ENCODE measurements at regions not wholly inside any gene's neighbourhood (a gene's known extent, or its start where the extent isn't known, plus 50 kb on each side); places are given as distances from the start of the nearest gene placed in this dataset.
"Not testable (repeated sequence)": the region's sequence is repeated elsewhere in the genome, so short reads cannot be mapped to it uniquely, and the experiment has no call there.

- no peak for DNase-seq (ENCODE audit: low spot score)
Measured at GRCh38 chr3:176870451-176870850, 326.8 kb downstream of the TBL1XR1 start.

DNA sequence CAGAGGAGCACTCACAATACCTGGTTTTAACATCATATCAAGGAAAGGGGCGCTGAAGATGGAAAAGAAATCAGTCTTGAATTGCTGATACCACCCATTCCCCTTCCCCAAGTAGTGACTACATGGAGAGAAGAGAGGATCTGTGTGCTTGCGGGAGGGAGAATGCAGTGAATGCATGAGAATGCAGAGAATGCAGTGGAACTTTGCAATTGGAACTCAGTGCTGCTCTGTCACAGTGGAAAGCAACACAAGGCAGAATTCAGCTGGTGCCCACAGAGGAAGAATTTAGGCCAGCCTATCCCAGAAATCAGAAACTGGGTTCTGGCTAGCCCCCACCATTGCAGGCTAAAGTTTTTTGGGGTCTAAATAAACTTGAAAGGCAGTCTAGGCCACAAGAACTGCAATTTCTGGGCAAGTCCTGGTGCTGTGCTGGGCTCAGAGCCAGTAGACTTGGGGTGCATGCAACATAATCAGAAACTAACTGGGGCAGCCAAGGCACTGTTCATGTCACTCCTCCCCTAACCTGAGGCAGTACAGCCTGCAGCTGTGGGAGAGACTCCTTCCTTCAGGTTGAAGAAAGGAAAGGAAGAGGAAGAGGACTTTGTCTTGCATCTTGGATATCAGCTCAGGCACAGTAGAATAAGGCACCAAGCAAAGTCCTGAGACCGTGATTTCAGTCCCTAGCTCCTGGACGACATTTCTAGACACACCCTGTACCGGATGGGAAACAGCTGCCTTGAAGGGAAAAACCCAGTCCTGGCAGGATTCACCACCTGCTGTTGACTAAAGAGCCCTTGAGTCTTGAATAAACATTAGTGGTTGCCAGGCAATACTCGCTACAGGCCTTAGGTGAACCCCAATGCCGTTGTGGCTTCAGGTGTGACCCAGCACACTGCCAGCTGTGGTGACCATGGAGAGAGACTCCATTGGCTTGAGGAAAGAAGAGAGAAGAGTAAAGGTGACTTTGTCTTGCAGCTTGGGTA is 329.3 kb downstream of the TBL1XR1 start:
- DNase-seq (ENCODE audit: low spot score), result no peak

- DNase-seq (ENCODE audit: low spot score), result no peak
Measured at GRCh38 chr3:176861137-176861536, 336.1 kb downstream of the TBL1XR1 start.

GRCh38 chr3:176856721-176857120 is 340.6 kb downstream of the TBL1XR1 start:
- no peak for DNase-seq (ENCODE audit: low spot score)

DNA sequence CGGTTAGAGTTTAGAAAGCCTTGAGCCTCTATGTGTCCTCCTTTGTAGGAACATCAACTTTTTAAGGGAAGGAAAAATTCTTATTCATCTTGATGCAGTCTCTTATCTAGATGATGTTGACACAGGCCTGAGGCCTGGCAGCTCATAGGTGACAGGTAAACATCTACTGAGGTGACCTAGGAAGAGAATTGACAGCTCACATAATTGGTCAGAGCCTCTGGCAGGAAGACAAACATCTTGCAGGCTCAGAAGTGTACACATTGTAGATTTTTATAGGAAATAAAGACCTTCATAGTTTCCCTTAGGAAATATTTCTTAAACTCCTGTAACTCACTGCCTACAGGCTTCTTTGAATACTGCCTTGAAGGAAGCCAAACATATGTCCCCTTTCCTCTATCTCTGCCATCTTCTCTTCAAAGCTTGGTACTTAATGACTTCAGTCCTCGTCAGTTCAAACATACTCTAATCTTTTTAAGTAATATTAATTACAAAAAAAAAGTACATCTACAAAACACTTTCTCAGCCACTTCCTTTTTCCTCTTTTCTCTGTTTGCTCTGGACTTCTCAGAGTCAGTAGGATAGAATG is 341.3 kb downstream of the TBL1XR1 start:
- DNase-seq (ENCODE audit: low spot score), result no peak

- no peak for DNase-seq (ENCODE audit: low spot score)
Measured at GRCh38 chr3:176855213-176855612, 342.1 kb downstream of the TBL1XR1 start.

GRCh38 chr3:176850498-176850897 is 346.8 kb downstream of the TBL1XR1 start:
- DNase-seq (ENCODE audit: low spot score), result no peak

DNA sequence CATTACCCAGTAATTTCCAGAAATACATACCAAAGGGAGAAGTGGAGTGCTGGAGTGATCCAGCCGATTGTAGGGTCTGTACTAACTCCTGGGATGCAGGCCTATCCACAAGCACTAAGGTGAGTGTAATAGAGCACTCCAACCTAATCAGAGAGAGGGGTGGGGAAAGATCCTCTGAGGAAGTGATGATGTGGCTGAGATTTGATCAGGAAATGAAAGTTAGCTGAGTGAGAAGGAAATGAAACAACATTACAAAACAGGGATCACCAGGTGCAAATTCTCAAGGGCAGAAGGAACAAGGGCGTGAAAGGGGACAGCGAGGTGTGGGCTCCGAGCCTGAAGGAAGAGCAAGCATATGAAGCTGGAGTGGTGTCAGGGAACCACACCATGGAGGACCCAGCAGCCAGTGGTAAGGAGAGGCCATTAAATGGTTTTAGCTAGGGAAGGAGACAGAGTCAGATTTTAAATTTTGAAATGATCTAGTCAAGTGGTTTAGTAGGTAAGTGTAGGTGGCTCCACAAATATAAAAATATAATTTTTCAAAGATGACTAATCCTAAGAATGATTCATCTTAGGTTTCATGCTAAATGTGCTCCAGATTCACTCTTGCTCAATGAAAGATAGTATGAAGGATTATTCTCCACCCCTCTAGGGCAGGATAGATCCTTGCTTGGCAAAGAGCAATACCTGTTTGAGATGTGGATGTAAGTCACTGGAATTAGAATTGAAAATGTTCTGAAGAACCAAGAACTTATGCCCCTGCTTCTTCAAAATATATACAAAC is 348.7 kb downstream of the TBL1XR1 start:
- DNase-seq (ENCODE audit: low spot score), result peak; percentile 12

GRCh38 chr3:176842914-176843313 is 354.4 kb downstream of the TBL1XR1 start:
- DNase-seq (ENCODE audit: low spot score), result no peak

DNA sequence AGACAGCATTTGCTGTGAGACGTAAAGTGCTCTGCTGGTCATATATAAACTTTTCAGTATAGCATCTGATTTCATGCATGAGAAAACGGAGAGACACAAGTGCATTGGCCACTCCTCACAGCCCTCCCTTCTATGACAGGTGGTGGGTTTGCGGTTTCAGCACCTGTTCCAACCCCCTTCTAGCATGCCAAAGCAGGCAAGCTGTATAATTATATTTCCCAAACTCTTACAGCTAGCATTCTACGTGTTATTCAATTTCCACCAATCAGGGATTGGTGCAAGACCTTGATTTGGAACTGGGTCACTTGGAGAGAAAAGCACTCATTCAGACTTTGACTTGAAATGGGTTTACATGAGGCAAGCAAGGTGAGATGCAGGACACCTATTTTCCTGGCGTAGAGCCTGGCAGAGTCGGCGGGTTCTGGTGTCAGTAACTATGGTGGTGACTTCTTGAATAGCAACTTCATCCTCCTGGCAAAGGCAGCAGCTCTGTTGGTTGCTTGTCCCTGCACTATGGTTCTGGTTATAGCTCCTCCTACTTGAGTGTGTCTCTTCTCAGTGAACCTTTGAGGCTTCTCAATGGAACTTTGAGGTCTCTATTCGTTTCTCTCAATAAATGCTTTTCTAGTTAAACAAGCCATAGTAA is 356.5 kb downstream of the TBL1XR1 start:
- no peak for DNase-seq (ENCODE audit: low spot score)

DNA sequence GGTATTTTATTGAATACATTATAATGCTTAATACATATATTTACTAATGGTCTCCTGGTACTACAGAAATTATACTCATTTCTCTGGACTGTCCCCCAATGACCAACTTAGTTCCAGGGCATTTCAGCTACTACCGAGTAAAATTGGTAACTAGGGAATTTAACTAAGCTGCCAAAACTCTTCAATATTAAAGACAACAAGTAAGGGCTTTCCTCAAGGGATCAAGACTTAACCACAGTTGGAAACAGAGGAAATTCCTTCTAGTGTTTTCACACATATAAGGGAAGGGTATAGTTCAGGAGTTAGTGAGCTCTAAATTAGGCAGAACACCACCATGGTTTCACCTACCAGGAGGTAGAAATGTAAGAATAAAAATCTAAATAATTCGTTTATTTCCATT is 357.4 kb downstream of the TBL1XR1 start:
- no peak for DNase-seq (ENCODE audit: low spot score)

DNA sequence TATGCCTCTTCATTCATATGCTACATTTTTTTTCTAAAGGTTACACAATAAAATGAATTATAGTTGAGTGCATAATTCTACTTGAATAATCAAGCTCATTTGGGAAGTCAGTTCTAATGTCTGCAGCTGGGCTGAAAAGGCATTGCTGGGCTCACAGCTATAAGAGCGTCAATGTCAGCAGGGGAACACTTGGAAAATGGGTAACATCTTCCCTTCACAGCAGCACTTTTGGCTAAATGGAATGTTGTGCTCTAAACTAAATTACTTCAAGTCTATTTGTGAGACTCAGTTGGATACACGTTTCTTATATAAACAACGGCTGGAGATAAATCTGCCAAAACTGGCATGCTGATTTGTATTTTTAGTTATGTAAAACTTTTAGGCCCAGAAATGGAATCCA is 357.8 kb downstream of the TBL1XR1 start:
- no peak for DNase-seq (ENCODE audit: low spot score)

GRCh38 chr3:176827244-176827643 is 370.0 kb downstream of the TBL1XR1 start:
- not testable (repeated sequence) for DNase-seq (ENCODE audit: low spot score)

DNA sequence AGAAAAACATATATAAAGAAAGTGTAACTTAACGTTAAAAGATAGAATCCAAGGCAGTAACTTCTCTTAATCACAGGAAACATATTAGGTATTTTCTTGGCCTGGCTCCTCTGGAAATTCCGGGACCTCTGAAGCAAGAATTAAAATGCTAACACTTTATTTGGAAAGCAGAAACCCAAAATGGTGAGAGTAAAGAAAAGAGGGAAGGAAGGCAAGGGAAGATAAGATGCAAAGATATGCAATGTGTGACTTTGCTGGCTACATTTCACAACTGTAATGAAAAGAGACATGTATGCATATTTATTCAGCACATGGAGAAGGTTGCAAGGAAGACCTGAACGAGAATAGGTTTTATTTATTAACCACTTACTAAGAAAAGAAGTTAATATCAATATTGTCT is 372.5 kb downstream of the TBL1XR1 start:
- no peak for DNase-seq (ENCODE audit: low spot score)

- DNase-seq (ENCODE audit: low spot score), result no peak
Measured at GRCh38 chr3:176820764-176821163, 376.5 kb downstream of the TBL1XR1 start.

DNA sequence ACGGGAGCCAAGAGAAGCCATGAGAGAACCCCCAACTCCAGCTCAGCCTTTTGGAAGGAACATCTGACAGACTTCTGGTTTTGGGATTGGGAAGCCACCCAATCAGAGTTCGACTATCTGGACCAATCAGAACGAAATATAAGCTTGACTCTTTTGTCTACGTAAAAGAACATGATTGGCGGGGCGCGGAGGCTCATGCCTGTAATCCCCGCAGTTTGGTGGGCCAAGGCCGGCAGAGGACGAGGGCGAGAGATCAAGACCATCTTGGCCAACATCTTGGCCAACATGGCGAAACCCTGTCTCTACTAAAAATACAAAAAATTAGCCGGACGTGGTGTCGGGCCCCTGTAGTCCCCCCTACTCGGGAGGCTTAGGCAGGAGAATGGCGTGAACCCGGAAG is 380.3 kb downstream of the TBL1XR1 start:
- no peak for DNase-seq (ENCODE audit: low spot score)

DNA sequence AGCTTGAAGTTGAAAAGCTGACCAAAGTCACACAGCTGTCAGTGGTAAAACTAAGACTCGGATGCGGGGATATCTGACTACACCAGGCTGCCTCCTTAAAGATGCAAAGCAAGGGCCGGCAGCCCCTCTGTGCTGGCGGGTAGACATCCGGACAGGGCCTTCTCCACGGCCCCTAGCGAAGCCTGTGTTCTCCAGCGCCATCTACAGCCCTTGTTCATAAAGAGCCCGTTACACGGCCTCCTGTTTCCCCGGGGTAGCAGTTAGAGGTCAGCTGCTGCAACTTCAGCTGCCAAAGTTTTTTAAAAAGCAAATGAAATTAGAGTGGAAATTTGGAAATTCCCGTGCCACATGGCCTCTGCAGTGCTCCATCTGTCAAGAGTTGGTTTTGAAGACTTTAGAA is 383.0 kb downstream of the TBL1XR1 start:
- peak; percentile 77 for DNase-seq (ENCODE audit: low spot score)

- no peak for DNase-seq (ENCODE audit: low spot score)
Measured at GRCh38 chr3:176807938-176808337, 389.3 kb downstream of the TBL1XR1 start.

- DNase-seq (ENCODE audit: low spot score), result no peak
Measured at GRCh38 chr3:176799675-176800074, 397.6 kb downstream of the TBL1XR1 start.

DNA sequence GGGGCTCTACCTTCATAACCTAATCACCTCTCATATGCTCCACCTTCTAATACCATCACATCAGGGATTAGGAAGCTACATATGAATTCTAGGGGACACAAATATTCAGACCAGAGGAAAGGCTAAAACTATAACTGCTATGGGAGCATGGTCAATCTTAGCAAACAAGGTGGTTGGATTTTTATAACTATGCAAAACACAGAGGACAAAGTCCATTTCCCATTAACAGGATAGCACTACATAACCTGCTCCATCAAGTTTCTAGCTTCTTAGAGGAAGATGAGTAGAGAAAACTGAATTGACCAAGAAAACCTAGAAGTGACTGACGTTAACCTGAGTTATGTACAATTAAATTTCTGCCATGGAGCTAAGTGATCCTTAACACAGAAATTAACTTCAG is 398.6 kb downstream of the TBL1XR1 start:
- no peak for DNase-seq (ENCODE audit: low spot score)

GRCh38 chr3:176796371-176796770 is 400.9 kb downstream of the TBL1XR1 start:
- no peak for DNase-seq (ENCODE audit: low spot score)

DNA sequence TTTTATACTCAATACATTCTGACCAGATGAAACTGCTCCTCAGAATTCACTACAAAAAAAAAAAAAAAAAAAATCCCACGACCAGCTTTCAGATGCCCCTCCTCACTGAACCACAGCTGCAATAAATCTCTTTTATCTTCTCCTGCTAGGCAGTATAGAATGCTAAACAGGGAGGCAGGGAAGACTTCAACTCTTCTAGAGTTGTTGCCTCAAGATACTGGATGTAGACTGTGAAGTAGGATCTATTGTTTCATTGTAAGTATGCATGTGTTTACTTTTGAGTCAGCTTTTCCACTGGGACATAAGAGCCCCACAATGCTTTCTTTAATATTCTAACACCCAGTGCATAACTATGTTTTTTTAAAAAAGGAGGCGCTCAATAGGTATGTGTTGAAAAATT is 401.4 kb downstream of the TBL1XR1 start:
- DNase-seq (ENCODE audit: low spot score), result no peak
